Endodermal cell (in vitro differentiated cells): ENCODE measurements at regions not wholly inside any gene's neighbourhood (a gene's known extent, or its start where the extent isn't known, plus 50 kb on each side); places are given as distances from the start of the nearest gene placed in this dataset.

Experiments
- DNase-seq: peaks from one replicate; pipeline ENCODE4 v3.0.0-alpha.2; 2017
- H3K27ac ChIP-seq: 2 replicates; pipeline ENCODE4 v1.5.1; 2013; ENCODE audit warnings: mild to moderate bottlenecking, low read depth, low read length, moderate library complexity
- H3K27me3 ChIP-seq: 2 replicates; pipeline ENCODE4 v1.6.1; 2013; ENCODE audit warnings: mild to moderate bottlenecking, low read length, moderate library complexity; ENCODE audit not compliant: insufficient read depth, control insufficient read depth, poor library complexity, severe bottlenecking
- H3K36me3 ChIP-seq: 2 replicates; pipeline ENCODE4 v1.7.0; 2013; ENCODE audit warnings: mild to moderate bottlenecking, low read length, moderate library complexity; ENCODE audit not compliant: control insufficient read depth, insufficient read depth
- H3K4me1 ChIP-seq: one replicate; pipeline ENCODE4 v1.7.0; 2013; ENCODE audit warnings: low read length; ENCODE audit not compliant: control insufficient read depth, insufficient read depth
- H3K4me3 ChIP-seq: 2 replicates; pipeline ENCODE4 v1.5.1; 2013; ENCODE audit warnings: mild to moderate bottlenecking, low read length, moderate library complexity
- H3K9ac ChIP-seq: 2 replicates; pipeline ENCODE4 v1.6.1; 2013; ENCODE audit warnings: mild to moderate bottlenecking, low read length, moderate library complexity; ENCODE audit not compliant: poor library complexity, severe bottlenecking; ENCODE audit errors: extremely low read depth
- H3K9me3 ChIP-seq: 2 replicates; pipeline ENCODE4 v1.6.1; 2013; ENCODE audit warnings: mild to moderate bottlenecking, low read length, moderate library complexity; ENCODE audit not compliant: control insufficient read depth
- H3K27ac Mint-ChIP-seq: 2 replicates; pipeline ENCODE4 v1.8.0; 2020; ENCODE audit warnings: mixed read lengths
- H3K27me3 Mint-ChIP-seq: 2 replicates; pipeline ENCODE4 v1.8.0; 2021; ENCODE audit warnings: mild to moderate bottlenecking, mixed read lengths; ENCODE audit not compliant: insufficient read depth
- H3K36me3 Mint-ChIP-seq: 2 replicates; pipeline ENCODE4 v1.8.0; 2020; ENCODE audit warnings: low read depth, mixed read lengths
- H3K4me1 Mint-ChIP-seq: 2 replicates; pipeline ENCODE4 v1.8.0; 2020; ENCODE audit warnings: mixed read lengths
- H3K4me3 Mint-ChIP-seq: 2 replicates; pipeline ENCODE4 v1.8.0; 2020; ENCODE audit warnings: mild to moderate bottlenecking, moderate library complexity, mixed read lengths
- H3K9me3 Mint-ChIP-seq: 2 replicates; pipeline ENCODE4 v1.8.0; 2020; ENCODE audit warnings: mild to moderate bottlenecking, mixed read lengths
- WGBS, 2 experiments: methylation state at CpG; one replicate each; pipeline versions ENCODE4 v1.1.5 to v1.1.7; 2013; ENCODE audit warnings: missing lambda C conversion rate in 2 of 2, mixed read lengths in 1 of 2; ENCODE audit not compliant: insufficient coverage in 1 of 2, insufficient read length in 1 of 2; 5-methylcytosine and 5-hydroxymethylcytosine counted together
- TF ChIP-seq, protein P1 (sequence below): fragments of 200-600 bp; sonication (generic); conservative IDR thresholded peaks from 2 replicates; pipeline ENCODE4 v1.5.0; 2021; ENCODE audit warnings: antibody characterized with exemption, mild to moderate bottlenecking

DNA sequence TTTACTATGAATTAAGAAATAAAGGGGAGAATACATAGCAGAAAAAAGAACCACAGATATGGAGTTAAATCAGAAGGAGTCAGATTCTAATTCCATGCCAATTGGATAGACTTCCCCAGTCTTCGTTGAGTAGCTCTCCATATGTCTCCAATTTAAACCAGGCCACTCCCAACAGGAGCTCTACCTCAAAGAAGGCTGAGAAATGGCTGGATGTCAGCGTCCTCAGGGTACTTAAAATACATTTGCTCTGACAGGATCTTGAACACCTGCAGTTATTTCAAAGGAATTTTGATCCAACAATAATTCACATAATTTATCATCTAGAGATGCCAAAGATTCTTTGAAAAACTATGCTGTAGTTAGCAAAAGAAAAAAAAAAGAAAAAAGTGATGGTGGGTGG lies 133.9 kb upstream of the FBN2 start:
- Histone ChIP-seq H3K27ac (no peak overlapping the region), H3K4me1 (peaks cover 4% of the 10 kb centered on the region), H3K9ac (no peak overlapping the region), H3K4me3 (no peak overlapping the region), H3K36me3 (no peaks in the 10 kb centered on the region), H3K27me3 (no peaks in the 10 kb centered on the region), H3K9me3 (peaks cover 13% of the 10 kb centered on the region)
- DNase-seq: no peak
- Mint-ChIP-seq H3K4me1 (peaks cover 40% of the 10 kb centered on the region), H3K9me3 (peaks cover 12% of the 10 kb centered on the region), H3K36me3 (peaks cover 5% of the 10 kb centered on the region), H3K27ac (no peak overlapping the region), H3K27me3 (peaks cover 7% of the 10 kb centered on the region), H3K4me3 (no peak overlapping the region)
- TF ChIP-seq, protein P1, sequence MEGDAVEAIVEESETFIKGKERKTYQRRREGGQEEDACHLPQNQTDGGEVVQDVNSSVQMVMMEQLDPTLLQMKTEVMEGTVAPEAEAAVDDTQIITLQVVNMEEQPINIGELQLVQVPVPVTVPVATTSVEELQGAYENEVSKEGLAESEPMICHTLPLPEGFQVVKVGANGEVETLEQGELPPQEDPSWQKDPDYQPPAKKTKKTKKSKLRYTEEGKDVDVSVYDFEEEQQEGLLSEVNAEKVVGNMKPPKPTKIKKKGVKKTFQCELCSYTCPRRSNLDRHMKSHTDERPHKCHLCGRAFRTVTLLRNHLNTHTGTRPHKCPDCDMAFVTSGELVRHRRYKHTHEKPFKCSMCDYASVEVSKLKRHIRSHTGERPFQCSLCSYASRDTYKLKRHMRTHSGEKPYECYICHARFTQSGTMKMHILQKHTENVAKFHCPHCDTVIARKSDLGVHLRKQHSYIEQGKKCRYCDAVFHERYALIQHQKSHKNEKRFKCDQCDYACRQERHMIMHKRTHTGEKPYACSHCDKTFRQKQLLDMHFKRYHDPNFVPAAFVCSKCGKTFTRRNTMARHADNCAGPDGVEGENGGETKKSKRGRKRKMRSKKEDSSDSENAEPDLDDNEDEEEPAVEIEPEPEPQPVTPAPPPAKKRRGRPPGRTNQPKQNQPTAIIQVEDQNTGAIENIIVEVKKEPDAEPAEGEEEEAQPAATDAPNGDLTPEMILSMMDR: no peak
- 50 to 63% methylated on average over 2 of the region's 2 CpGs for WGBS, 2 experiments

DNA sequence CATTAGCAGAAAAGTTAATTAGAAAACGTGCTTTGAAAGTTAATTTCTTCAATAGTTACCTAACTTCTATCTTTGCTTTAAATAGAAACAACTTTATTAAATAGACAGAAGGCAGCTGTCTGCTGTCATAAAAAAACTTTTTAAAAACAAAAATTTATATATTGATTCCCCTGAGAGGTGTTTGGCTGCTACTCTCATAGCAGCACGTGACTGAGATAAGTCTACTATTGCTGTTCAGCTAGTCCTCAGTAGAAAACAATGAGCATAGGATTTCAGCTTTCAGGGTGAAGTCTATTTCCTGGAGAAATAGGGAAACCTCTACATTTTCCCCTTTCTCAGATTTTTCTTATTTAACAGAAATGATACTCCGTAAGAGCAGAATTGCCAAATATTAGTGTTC lies 135.0 kb upstream of the FBN2 start:
- H3K9me3 Mint-ChIP-seq: peaks cover 12% of the 10 kb centered on the region
- H3K27me3 ChIP-seq: no peaks in the 10 kb centered on the region
- H3K9ac ChIP-seq: no peak overlapping the region
- H3K36me3 ChIP-seq: no peaks in the 10 kb centered on the region
- H3K4me3 ChIP-seq: no peak overlapping the region
- 84 to 100% methylated on average over 1 to 3 of the region's 3 CpGs for WGBS, 2 experiments
- H3K27me3 Mint-ChIP-seq: peaks cover 5% of the 10 kb centered on the region
- no peak for DNase-seq
- H3K4me1 Mint-ChIP-seq: peaks cover 38% of the 10 kb centered on the region
- H3K27ac ChIP-seq: no peak overlapping the region
- H3K4me3 Mint-ChIP-seq: no peak overlapping the region
- peaks cover 4% of the 10 kb centered on the region for H3K4me1 ChIP-seq
- peaks cover 16% of the 10 kb centered on the region for H3K9me3 ChIP-seq
- H3K27ac Mint-ChIP-seq: no peak overlapping the region
- H3K36me3 Mint-ChIP-seq: peaks cover 5% of the 10 kb centered on the region
- TF ChIP-seq, protein P1: no peak

DNA sequence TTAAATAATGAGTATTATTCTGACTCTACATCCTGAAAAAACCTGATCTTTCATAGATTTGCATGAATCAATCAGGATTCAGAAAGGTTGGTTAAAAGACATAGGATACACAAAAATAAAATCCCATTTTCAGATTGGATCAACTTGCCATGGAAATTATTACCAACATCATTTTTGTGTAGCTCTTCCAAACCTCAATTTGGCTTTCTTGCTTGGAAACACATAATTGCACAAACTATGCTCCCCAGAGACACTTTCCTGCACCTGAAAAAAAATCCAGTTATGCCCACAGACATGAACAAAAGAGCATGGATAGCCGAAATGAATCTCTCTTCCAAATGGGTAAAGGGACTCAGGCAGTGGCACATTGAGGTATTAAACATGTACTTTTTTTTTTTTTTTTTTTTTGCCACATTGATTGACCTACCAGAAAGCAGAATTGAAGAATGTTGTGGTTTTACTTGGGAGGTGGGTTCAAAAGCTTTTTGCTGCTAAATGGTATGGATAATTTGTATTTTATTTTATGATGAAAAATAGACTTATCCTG lies 135.4 kb upstream of the FBN2 start:
- peaks cover 38% of the 10 kb centered on the region for H3K4me1 Mint-ChIP-seq
- H3K27ac Mint-ChIP-seq: no peak overlapping the region
- Histone ChIP-seq H3K9me3 (peaks cover 16% of the 10 kb centered on the region), H3K27ac (no peak overlapping the region), H3K9ac (no peak overlapping the region), H3K4me3 (no peak overlapping the region), H3K27me3 (no peaks in the 10 kb centered on the region), H3K36me3 (no peaks in the 10 kb centered on the region), H3K4me1 (peaks cover 4% of the 10 kb centered on the region)
- H3K27me3 Mint-ChIP-seq: peaks cover 4% of the 10 kb centered on the region
- peaks cover 5% of the 10 kb centered on the region for H3K36me3 Mint-ChIP-seq
- H3K4me3 Mint-ChIP-seq: no peak overlapping the region
- 70% methylated on average over 1 of the region's 1 CpG; no CpG with 5 or more reads in 1 of the 2 experiments for WGBS, 2 experiments
- DNase-seq: no peak
- TF ChIP-seq, protein P1: no peak
- peaks cover 12% of the 10 kb centered on the region for H3K9me3 Mint-ChIP-seq
